PC-3 (cell line): ENCODE measurements at regions not wholly inside any gene's neighbourhood (a gene's known extent, or its start where the extent isn't known, plus 50 kb on each side); places are given as distances from the start of the nearest gene placed in this dataset.

Experiments
- CTCF ChIP-seq: fragments of 300-600 bp; sonication (generic); conservative IDR thresholded peaks from 2 replicates; pipeline ENCODE4 v1.5.1; 2017; ENCODE audit warnings: antibody characterized with exemption, low read depth, mild to moderate bottlenecking, low read length
- EZH2 ChIP-seq: fragments of 300-600 bp; sonication (generic); IDR thresholded peaks from one replicate; pipeline ENCODE4 v1.6.1; 2017; ENCODE audit warnings: antibody characterized with exemption, mild to moderate bottlenecking, low read length; ENCODE audit not compliant: unreplicated experiment
- EZH2phosphoT487 ChIP-seq: fragments of 300-600 bp; sonication (generic); IDR thresholded peaks from 2 replicates; pipeline ENCODE4 v1.6.1; 2018; ENCODE audit warnings: mild to moderate bottlenecking, antibody characterized with exemption, low read length, borderline replicate concordance

DNA sequence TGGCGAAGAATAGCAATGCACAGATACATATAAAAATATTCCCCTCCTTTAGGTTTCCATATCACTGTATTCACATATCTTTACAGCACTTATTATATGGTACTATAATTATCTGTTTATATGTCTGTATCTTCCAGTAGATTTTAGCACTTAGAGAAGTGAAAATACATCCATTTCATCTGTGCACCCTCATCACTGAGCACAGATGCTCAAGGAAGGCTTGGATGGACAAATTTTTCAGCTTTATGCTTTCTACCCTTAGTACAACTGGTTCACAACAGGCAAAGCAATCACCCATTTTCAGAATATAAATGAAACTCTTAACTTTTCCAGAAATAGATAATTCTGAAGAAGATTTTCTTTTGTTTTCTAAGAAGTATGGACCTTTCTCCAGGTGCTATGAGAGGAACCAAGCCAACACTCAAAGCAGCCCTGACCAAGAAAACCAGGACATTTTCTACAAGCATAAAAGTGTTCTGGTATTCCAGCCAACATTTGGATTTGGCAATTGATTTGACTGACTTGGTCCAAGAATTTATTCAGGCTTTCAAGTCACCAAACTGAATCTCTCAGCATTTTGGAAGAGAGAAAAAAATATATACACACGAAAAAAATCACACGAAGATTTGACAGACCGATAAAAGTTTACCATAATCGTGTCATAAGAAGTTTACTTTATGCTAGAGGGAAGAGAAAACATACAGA is 170.2 kb upstream of the CD180 start:
- TF ChIP-seq EZH2 (no peak), CTCF (no peak), EZH2phosphoT487 (no peak)
